SK-N-DZ (cell line): ENCODE measurements at regions not wholly inside any gene's neighbourhood (a gene's known extent, or its start where the extent isn't known, plus 50 kb on each side); places are given as distances from the start of the nearest gene placed in this dataset.
"Not testable (repeated sequence)": the region's sequence is repeated elsewhere in the genome, so short reads cannot be mapped to it uniquely, and the experiment has no call there.

Source experiments
- DNase-seq: peaks from one replicate; pipeline ENCODE4 v3.0.0-alpha.2; 2015; ENCODE audit warnings: low spot score

GRCh38 chr2:53114582-53114981, 653.0 kb upstream of the CHAC2 start:
- DNase-seq: no peak

GRCh38 chr2:53112408-53112807, 655.2 kb upstream of the CHAC2 start:
- DNase-seq: not testable (repeated sequence)

- no peak for DNase-seq
Measured at GRCh38 chr2:53111406-53111805, 656.2 kb upstream of the CHAC2 start.

GRCh38 chr2:53111004-53111403, 656.6 kb upstream of the CHAC2 start:
- DNase-seq: no peak

- DNase-seq: no peak
Measured at GRCh38 chr2:53108246-53108645, 659.4 kb upstream of the CHAC2 start.

- no peak for DNase-seq
Measured at GRCh38 chr2:53104263-53104662, 663.3 kb upstream of the CHAC2 start.

GRCh38 chr2:53103679-53104078, 663.9 kb upstream of the CHAC2 start:
- DNase-seq: no peak

GRCh38 chr2:53098696-53099078, 668.9 kb upstream of the CHAC2 start:
- DNase-seq: no peak

- no peak for DNase-seq
Measured at GRCh38 chr2:53096351-53096750, 671.3 kb upstream of the CHAC2 start.

GRCh38 chr2:53095664-53096063, 671.9 kb upstream of the CHAC2 start:
- no peak for DNase-seq

- no peak for DNase-seq
Measured at GRCh38 chr2:53095227-53095626, 672.4 kb upstream of the CHAC2 start.

GRCh38 chr2:53093355-53093754, 674.2 kb upstream of the CHAC2 start:
- DNase-seq: no peak

GRCh38 chr2:53091183-53091582, 676.4 kb upstream of the CHAC2 start:
- no peak for DNase-seq

- no peak for DNase-seq
Measured at GRCh38 chr2:53087874-53088461, 679.6 kb upstream of the CHAC2 start.

GRCh38 chr2:53087262-53087873, 680.2 kb upstream of the CHAC2 start:
- no peak for DNase-seq

- DNase-seq: no peak
Measured at GRCh38 chr2:53077413-53077812, 690.2 kb upstream of the CHAC2 start.

- no peak for DNase-seq
Measured at GRCh38 chr2:53075760-53076159, 691.8 kb upstream of the CHAC2 start.

GRCh38 chr2:53067533-53067932, 700.1 kb upstream of the CHAC2 start:
- no peak for DNase-seq

- no peak for DNase-seq
Measured at GRCh38 chr2:53067056-53067455, 700.5 kb upstream of the CHAC2 start.

- DNase-seq: no peak
Measured at GRCh38 chr2:53064154-53064553, 703.5 kb upstream of the CHAC2 start.

GRCh38 chr2:53058526-53058925, 709.1 kb upstream of the CHAC2 start:
- DNase-seq: no peak

GRCh38 chr2:53053937-53054336, 713.7 kb upstream of the CHAC2 start:
- DNase-seq: no peak

- DNase-seq: no peak
Measured at GRCh38 chr2:53051157-53051556, 716.4 kb upstream of the CHAC2 start.
